Upper lobe of left lung (tissue), 4 donors: ENCODE measurements at regions not wholly inside any gene's neighbourhood (a gene's known extent, or its start where the extent isn't known, plus 50 kb on each side); places are given as distances from the start of the nearest gene placed in this dataset.

Source experiments
- CTCF ChIP-seq, 6 experiments: fragments of 450-650 bp in 4 of 6; fragments of 200-600 bp in 2 of 6; sonication (generic) in 2 of 6; IDR thresholded peaks; one replicate each; pipeline ENCODE4 v1.5.1; 2016 to 2019; ENCODE audit warnings: antibody characterized with exemption in 6 of 6
- POLR2A ChIP-seq, 4 donors: fragments of 450-650 bp; IDR thresholded peaks; one replicate each; pipeline ENCODE4 v1.5.1; 2016 to 2017; ENCODE audit warnings: antibody characterized with exemption in 4 of 4, mild to moderate bottlenecking in 2 of 4

DNA sequence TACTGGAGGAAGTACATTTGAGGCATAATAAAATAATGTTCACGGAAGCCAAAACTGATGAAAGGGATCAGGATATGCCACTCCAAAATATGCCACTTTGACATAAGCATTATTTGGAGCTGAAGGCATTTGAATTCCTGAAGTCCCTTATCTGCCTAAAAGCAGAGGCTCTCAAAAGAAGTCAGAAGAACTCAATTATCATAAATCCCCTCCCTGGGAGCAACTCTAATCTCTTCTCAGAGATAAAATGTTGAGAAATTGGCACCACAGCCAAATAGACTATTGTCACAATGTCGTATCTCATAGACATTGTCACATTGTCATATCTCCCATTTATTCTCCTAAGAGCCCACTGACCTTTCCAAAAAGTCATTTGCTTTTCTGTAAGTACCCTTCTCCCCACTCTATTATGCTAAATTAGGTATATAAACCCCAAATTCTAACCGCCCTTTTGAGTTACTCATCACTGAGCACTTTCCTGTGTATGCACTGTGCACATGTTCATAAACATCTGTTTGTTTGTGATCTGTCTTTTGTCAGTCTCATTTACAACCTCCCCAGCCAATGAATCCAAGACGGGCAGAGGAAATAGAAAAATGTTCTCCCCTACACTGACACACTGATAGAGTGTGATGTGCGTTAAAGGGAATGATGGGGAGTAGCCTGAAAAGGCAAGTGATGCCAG lies 78.5 kb upstream of the NAF1 start:
- TF ChIP-seq POLR2A (IDR thresholded peaks at IDR 0.05) (no peak), CTCF (IDR thresholded peaks at IDR 0.05) (no peak)
